SK-N-SH treated with all-trans-retinoic acid at 6 μM for 48 hours (cell line): ENCODE measurements at regions not wholly inside any gene's neighbourhood (a gene's known extent, or its start where the extent isn't known, plus 50 kb on each side); places are given as distances from the start of the nearest gene placed in this dataset.

Experiments
- ARNTL ChIP-seq: fragments of 450-650 bp; formaldehyde crosslinking; IDR thresholded peaks from 2 replicates; pipeline ENCODE4 v1.5.0; 2020; ENCODE audit warnings: low read depth, mild to moderate bottlenecking, moderate library complexity, borderline replicate concordance
- CREB5 ChIP-seq: fragments of 250-450 bp; sonication (Bioruptor Pico); IDR thresholded peaks from 2 replicates; pipeline ENCODE4 v1.5.1; 2020; ENCODE audit warnings: low read depth, mild to moderate bottlenecking, moderate library complexity
- CSDC2 ChIP-seq: fragments of 250-450 bp; sonication (Bioruptor Pico); IDR thresholded peaks from 2 replicates; pipeline ENCODE4 v1.5.0; 2020; ENCODE audit warnings: mild to moderate bottlenecking, moderate library complexity
- ZFP3 ChIP-seq: fragments of 250-450 bp; sonication (Bioruptor Pico); IDR thresholded peaks from 2 replicates; pipeline ENCODE4 v1.5.0; 2020; ENCODE audit warnings: mild to moderate bottlenecking, moderate library complexity
- ZFP30 ChIP-seq: fragments of 450-650 bp; formaldehyde crosslinking; IDR thresholded peaks from 2 replicates; pipeline ENCODE4 v1.5.0; 2022; ENCODE audit warnings: mild to moderate bottlenecking, moderate library complexity
- ZNF70 ChIP-seq: fragments of 450-650 bp; formaldehyde crosslinking; IDR thresholded peaks from 2 replicates; pipeline ENCODE4 v1.5.0; 2020; ENCODE audit warnings: mild to moderate bottlenecking, moderate library complexity
- TF ChIP-seq, protein P1 (sequence below): fragments of 250-450 bp; sonication (Bioruptor Pico); IDR thresholded peaks from 2 replicates; pipeline ENCODE4 v1.8.0; 2021; ENCODE audit warnings: low read depth, mild to moderate bottlenecking, moderate library complexity, borderline replicate concordance
- TF ChIP-seq, protein P2 (sequence below): fragments of 250-450 bp; sonication (Bioruptor Pico); IDR thresholded peaks from 2 replicates; pipeline ENCODE4 v1.5.1; 2021; ENCODE audit warnings: mild to moderate bottlenecking, moderate library complexity

DNA sequence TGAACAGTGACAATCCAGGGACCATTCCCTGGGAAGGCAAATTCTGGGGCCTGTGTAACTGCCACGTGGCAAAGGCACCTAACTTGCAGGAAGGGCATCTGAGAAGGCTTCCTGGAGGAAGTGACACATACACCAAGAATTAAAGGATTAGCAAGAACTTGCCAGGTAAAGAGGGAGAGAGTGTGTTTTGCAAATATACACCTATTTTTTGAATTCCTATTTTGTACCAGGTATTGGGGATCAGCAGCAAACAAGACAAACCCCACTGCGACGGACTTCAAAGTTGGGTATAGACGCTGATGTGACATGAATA is 206.5 kb upstream of the ZMIZ1 start:
- TF ChIP-seq ARNTL (CRISPR knock-in tag) (no peak), ZNF70 (CRISPR knock-in tag) (no peak), CREB5 (CRISPR knock-in tag) (no peak), CSDC2 (CRISPR knock-in tag) (no peak), ZFP3 (CRISPR knock-in tag) (no peak), ZFP30 (CRISPR knock-in tag) (no peak)
- TF ChIP-seq, protein P1, sequence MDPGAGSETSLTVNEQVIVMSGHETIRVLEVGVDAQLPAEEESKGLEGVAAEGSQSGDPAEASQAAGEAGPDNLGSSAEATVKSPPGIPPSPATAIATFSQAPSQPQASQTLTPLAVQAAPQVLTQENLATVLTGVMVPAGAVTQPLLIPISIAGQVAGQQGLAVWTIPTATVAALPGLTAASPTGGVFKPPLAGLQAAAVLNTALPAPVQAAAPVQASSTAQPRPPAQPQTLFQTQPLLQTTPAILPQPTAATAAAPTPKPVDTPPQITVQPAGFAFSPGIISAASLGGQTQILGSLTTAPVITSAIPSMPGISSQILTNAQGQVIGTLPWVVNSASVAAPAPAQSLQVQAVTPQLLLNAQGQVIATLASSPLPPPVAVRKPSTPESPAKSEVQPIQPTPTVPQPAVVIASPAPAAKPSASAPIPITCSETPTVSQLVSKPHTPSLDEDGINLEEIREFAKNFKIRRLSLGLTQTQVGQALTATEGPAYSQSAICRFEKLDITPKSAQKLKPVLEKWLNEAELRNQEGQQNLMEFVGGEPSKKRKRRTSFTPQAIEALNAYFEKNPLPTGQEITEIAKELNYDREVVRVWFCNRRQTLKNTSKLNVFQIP: no peak
- TF ChIP-seq, protein P2, sequence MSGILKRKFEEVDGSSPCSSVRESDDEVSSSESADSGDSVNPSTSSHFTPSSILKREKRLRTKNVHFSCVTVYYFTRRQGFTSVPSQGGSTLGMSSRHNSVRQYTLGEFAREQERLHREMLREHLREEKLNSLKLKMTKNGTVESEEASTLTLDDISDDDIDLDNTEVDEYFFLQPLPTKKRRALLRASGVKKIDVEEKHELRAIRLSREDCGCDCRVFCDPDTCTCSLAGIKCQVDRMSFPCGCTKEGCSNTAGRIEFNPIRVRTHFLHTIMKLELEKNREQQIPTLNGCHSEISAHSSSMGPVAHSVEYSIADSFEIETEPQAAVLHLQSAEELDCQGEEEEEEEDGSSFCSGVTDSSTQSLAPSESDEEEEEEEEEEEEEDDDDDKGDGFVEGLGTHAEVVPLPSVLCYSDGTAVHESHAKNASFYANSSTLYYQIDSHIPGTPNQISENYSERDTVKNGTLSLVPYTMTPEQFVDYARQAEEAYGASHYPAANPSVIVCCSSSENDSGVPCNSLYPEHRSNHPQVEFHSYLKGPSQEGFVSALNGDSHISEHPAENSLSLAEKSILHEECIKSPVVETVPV (CRISPR knock-in tag): no peak
